SK-N-SH (cell line): ENCODE measurements at regions not wholly inside any gene's neighbourhood (a gene's known extent, or its start where the extent isn't known, plus 50 kb on each side); places are given as distances from the start of the nearest gene placed in this dataset.

Experiments used
- CTCF ChIA-PET: fragments of 300-600, 350-600 bp; formaldehyde crosslinking; extraction: SDS; loops from one replicate; lab custom pipeline; 2021; lab: Yijun Ruan, JAX
- POLR2A ChIA-PET: fragments of 350-600 bp; sonication (Branson Sonifier 250); formaldehyde crosslinking; extraction: SDS; loops from one replicate; lab custom pipeline; 2020; ENCODE audit warnings: antibody characterized with exemption, inconsistent platforms; lab: Yijun Ruan, JAX
- DNase-seq: peaks from one replicate; pipeline ENCODE4 v3.0.0; 2012
- H2AFZ ChIP-seq: fragments of 200-600 bp; sonication (generic); 2 replicates; pipeline ENCODE4 v1.8.1; 2016; ENCODE audit warnings: antibody characterized with exemption, mild to moderate bottlenecking, low read depth
- H3F3A ChIP-seq: fragments of 200-600 bp; sonication (generic); replicated peaks from 2 replicates; pipeline ENCODE3; 2016; ENCODE audit warnings: antibody characterized with exemption, mild to moderate bottlenecking; ENCODE audit not compliant: insufficient read depth
- H3K27ac ChIP-seq, 2 experiments: fragments of 200-500 bp in 1 of 2; fragments of 200-600 bp in 1 of 2; sonication (Bioruptor generic) in 1 of 2; sonication (generic), shearing (Covaris generic) in 1 of 2; 2 replicates each; pipeline versions ENCODE4 v1.5.1 to v1.6.1; 2014 to 2016; ENCODE audit warnings: low read depth in 2 of 2, inconsistent platforms in 1 of 2, low read length in 1 of 2, mild to moderate bottlenecking in 1 of 2, mixed read lengths in 1 of 2
- H3K27me3 ChIP-seq: fragments of 200-600 bp; sonication (generic), shearing (Covaris generic); 2 replicates; pipeline ENCODE4 v1.6.1; 2016; ENCODE audit warnings: mixed run types; ENCODE audit not compliant: insufficient read depth
- H3K36me3 ChIP-seq, 2 experiments: fragments of 200-500 bp in 1 of 2; fragments of 200-600 bp in 1 of 2; sonication (Bioruptor generic) in 1 of 2; sonication (generic) in 1 of 2; replicated peaks in 1 of 2; 2 replicates each; pipeline versions ENCODE3 to v1.5.1; 2014 to 2016; ENCODE audit warnings: low read length in 1 of 2, mild to moderate bottlenecking in 1 of 2; ENCODE audit not compliant: insufficient read depth in 2 of 2, control insufficient read depth in 1 of 2
- H3K4me1 ChIP-seq, 2 experiments: fragments of 200-500 bp in 1 of 2; fragments of 200-600 bp in 1 of 2; sonication (Bioruptor generic) in 1 of 2; sonication (generic), shearing (Covaris generic) in 1 of 2; 2 replicates each; pipeline versions ENCODE4 v1.5.1 to v1.6.1; 2014 to 2016; ENCODE audit warnings: low read depth in 1 of 2, low read length in 1 of 2, mixed run types in 1 of 2; ENCODE audit not compliant: insufficient read depth in 2 of 2, control insufficient read depth in 1 of 2
- H3K4me2 ChIP-seq: fragments of 200-600 bp; sonication (generic), shearing (Covaris generic); 2 replicates; pipeline ENCODE4 v1.6.1; 2017; ENCODE audit warnings: mixed run types
- H3K4me3 ChIP-seq, 2 experiments: fragments of 200-500 bp in 1 of 2; fragments of 200-600 bp in 1 of 2; sonication (Bioruptor generic) in 1 of 2; sonication (generic), shearing (Covaris generic) in 1 of 2; 2 replicates each; pipeline versions ENCODE4 v1.5.1 to v1.8.1; 2014 to 2016; ENCODE audit warnings: low read depth in 2 of 2, inconsistent platforms in 1 of 2, low read length in 1 of 2, mild to moderate bottlenecking in 1 of 2, mixed read lengths in 1 of 2, moderate library complexity in 1 of 2
- H3K79me2 ChIP-seq: fragments of 200-600 bp; sonication (generic); 2 replicates; pipeline ENCODE4 v1.8.1; 2017; ENCODE audit warnings: mild to moderate bottlenecking; ENCODE audit not compliant: insufficient read depth
- H3K9ac ChIP-seq: fragments of 200-600 bp; sonication (generic); 2 replicates; pipeline ENCODE4 v1.6.1; 2017; ENCODE audit warnings: mixed run types
- H3K9me2 ChIP-seq: fragments of 200-600 bp; sonication (generic); 2 replicates; pipeline ENCODE4 v1.6.1; 2017; ENCODE audit warnings: mixed run types
- H3K9me3 ChIP-seq: fragments of 200-600 bp; sonication (generic); 2 replicates; pipeline ENCODE4 v1.6.1; 2017; ENCODE audit warnings: mixed run types, mild to moderate bottlenecking, moderate library complexity
- H4K20me1 ChIP-seq: fragments of 200-600 bp; sonication (generic); 2 replicates; pipeline ENCODE4 v1.6.1; 2017; ENCODE audit warnings: mild to moderate bottlenecking, mixed run types; ENCODE audit not compliant: insufficient read depth
- CHD2 ChIP-seq: fragments of 150-350 bp; IDR thresholded peaks from 2 replicates; pipeline ENCODE4 v1.6.1; 2018; ENCODE audit warnings: low read length; ENCODE audit not compliant: partially characterized antibody
- EP300 ChIP-seq, 2 experiments: IDR thresholded peaks; 2 replicates each; pipeline versions ENCODE4 v1.4.0 to v1.6.1; 2012; ENCODE audit warnings: borderline replicate concordance in 1 of 2, low read depth in 1 of 2, low read length in 1 of 2
- FOSL2 ChIP-seq: IDR thresholded peaks from 2 replicates; pipeline ENCODE4 v1.4.0; 2012; ENCODE audit warnings: low read depth, mild to moderate bottlenecking, moderate library complexity, borderline replicate concordance
- MAX ChIP-seq: IDR thresholded peaks from 2 replicates; pipeline ENCODE4 v1.4.0; 2012; ENCODE audit warnings: low read depth
- MXI1 ChIP-seq: IDR thresholded peaks from 2 replicates; pipeline ENCODE4 v1.6.1; 2012; ENCODE audit warnings: mild to moderate bottlenecking, low read depth, low read length, improper control_type of control experiment
- POLR2AphosphoS5 ChIP-seq: IDR thresholded peaks from 2 replicates; pipeline ENCODE4 v1.6.1; 2012; ENCODE audit warnings: low read depth, low read length
- RCOR1 ChIP-seq: fragments of 150-350 bp; IDR thresholded peaks from 2 replicates; pipeline ENCODE4 v1.6.1; 2017; ENCODE audit warnings: antibody characterized with exemption, low read length
- RFX5 ChIP-seq: IDR thresholded peaks from 2 replicates; pipeline ENCODE4 v1.6.1; 2012; ENCODE audit warnings: mild to moderate bottlenecking, improper control_type of control experiment, low read length
- SIN3A ChIP-seq: IDR thresholded peaks from 2 replicates; pipeline ENCODE4 v1.6.1; 2012; ENCODE audit warnings: low read depth, mild to moderate bottlenecking, low read length, moderate library complexity, borderline replicate concordance
- TAF1 ChIP-seq: IDR thresholded peaks from 2 replicates; pipeline ENCODE4 v1.6.1; 2012; ENCODE audit warnings: low read depth, mild to moderate bottlenecking, low read length, moderate library complexity, borderline replicate concordance
- TEAD4 ChIP-seq: IDR thresholded peaks from 2 replicates; pipeline ENCODE4 v1.4.0; 2012; ENCODE audit warnings: mild to moderate bottlenecking, borderline replicate concordance; ENCODE audit not compliant: insufficient read depth
- WGBS: methylation state at CpG from one replicate; pipeline ENCODE4 v1.1.6; 2017; ENCODE audit warnings: low lambda C conversion rate; 5-methylcytosine and 5-hydroxymethylcytosine counted together
- TF ChIP-seq, protein P1 (sequence below): IDR thresholded peaks from 2 replicates; pipeline ENCODE4 v1.6.1; 2012; ENCODE audit warnings: mild to moderate bottlenecking, low read depth, low read length, moderate library complexity
- TF ChIP-seq, protein P2 (sequence below): fragments of 150-350 bp; IDR thresholded peaks from 2 replicates; pipeline ENCODE4 v1.6.1; 2016; ENCODE audit warnings: mild to moderate bottlenecking, low read depth, low read length
- TF ChIP-seq, protein P3 (sequence below): IDR thresholded peaks from 2 replicates; pipeline ENCODE4 v1.4.0; 2012; ENCODE audit warnings: low read depth, borderline replicate concordance

DNA sequence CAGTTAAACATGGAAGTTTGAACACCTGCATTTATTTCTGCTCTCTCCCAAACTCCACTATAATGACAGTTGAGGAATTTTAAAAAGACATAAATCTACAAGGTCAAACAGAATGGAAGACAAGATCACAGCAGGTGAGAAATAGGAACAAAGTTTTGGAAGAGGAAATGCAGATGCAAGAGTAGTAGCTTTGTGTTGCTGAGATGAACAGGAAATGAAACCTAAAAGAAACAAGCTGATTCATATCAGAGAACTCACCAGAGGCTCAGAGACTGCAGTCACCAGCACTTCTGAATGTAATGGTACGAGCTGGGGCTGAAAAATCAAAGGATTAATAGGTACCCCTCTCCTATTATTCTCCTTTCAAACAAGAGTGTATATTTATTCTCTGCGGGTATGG is 459.9 kb downstream of the RAP2B start:
- H3K36me3 ChIP-seq = no peaks in the 10 kb centered on the region
- H3K79me2 ChIP-seq = no peaks in the 10 kb centered on the region
- DNase-seq = no peak
- H3K27ac ChIP-seq = no peak overlapping the region
- no peak overlapping the region for H3K4me2 ChIP-seq
- peaks cover 3% of the 10 kb centered on the region; the same call in 1 of the 2 replicates for H3K9me3 ChIP-seq
- WGBS = 25% methylated on average over 2 of the region's 2 CpGs
- CTCF ChIA-PET = no interaction called here
- no peaks in the 10 kb centered on the region for H4K20me1 ChIP-seq
- H3K9ac ChIP-seq = no peak overlapping the region
- no peaks in the 10 kb centered on the region for H3K27me3 ChIP-seq
- H3K9me2 ChIP-seq = no peaks in the 10 kb centered on the region
- TF ChIP-seq TEAD4 (no peak), EP300 (IDR thresholded peaks at IDR 0.05; ENCODE audit: borderline replicate concordance in 1 of 2, low read depth in 1 of 2, low read length in 1 of 2) (no peak), CHD2 (no peak), POLR2AphosphoS5 (no peak), RFX5 (no peak), TAF1 (no peak), MAX (no peak), MXI1 (no peak), SIN3A (no peak), RCOR1 (no peak), FOSL2 (no peak)
- TF ChIP-seq, protein P1, sequence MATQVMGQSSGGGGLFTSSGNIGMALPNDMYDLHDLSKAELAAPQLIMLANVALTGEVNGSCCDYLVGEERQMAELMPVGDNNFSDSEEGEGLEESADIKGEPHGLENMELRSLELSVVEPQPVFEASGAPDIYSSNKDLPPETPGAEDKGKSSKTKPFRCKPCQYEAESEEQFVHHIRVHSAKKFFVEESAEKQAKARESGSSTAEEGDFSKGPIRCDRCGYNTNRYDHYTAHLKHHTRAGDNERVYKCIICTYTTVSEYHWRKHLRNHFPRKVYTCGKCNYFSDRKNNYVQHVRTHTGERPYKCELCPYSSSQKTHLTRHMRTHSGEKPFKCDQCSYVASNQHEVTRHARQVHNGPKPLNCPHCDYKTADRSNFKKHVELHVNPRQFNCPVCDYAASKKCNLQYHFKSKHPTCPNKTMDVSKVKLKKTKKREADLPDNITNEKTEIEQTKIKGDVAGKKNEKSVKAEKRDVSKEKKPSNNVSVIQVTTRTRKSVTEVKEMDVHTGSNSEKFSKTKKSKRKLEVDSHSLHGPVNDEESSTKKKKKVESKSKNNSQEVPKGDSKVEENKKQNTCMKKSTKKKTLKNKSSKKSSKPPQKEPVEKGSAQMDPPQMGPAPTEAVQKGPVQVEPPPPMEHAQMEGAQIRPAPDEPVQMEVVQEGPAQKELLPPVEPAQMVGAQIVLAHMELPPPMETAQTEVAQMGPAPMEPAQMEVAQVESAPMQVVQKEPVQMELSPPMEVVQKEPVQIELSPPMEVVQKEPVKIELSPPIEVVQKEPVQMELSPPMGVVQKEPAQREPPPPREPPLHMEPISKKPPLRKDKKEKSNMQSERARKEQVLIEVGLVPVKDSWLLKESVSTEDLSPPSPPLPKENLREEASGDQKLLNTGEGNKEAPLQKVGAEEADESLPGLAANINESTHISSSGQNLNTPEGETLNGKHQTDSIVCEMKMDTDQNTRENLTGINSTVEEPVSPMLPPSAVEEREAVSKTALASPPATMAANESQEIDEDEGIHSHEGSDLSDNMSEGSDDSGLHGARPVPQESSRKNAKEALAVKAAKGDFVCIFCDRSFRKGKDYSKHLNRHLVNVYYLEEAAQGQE = no peak
- TF ChIP-seq, protein P2, sequence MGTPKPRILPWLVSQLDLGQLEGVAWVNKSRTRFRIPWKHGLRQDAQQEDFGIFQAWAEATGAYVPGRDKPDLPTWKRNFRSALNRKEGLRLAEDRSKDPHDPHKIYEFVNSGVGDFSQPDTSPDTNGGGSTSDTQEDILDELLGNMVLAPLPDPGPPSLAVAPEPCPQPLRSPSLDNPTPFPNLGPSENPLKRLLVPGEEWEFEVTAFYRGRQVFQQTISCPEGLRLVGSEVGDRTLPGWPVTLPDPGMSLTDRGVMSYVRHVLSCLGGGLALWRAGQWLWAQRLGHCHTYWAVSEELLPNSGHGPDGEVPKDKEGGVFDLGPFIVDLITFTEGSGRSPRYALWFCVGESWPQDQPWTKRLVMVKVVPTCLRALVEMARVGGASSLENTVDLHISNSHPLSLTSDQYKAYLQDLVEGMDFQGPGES = no peak
- TF ChIP-seq, protein P3, sequence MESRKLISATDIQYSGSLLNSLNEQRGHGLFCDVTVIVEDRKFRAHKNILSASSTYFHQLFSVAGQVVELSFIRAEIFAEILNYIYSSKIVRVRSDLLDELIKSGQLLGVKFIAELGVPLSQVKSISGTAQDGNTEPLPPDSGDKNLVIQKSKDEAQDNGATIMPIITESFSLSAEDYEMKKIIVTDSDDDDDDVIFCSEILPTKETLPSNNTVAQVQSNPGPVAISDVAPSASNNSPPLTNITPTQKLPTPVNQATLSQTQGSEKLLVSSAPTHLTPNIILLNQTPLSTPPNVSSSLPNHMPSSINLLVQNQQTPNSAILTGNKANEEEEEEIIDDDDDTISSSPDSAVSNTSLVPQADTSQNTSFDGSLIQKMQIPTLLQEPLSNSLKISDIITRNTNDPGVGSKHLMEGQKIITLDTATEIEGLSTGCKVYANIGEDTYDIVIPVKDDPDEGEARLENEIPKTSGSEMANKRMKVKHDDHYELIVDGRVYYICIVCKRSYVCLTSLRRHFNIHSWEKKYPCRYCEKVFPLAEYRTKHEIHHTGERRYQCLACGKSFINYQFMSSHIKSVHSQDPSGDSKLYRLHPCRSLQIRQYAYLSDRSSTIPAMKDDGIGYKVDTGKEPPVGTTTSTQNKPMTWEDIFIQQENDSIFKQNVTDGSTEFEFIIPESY = no peak
- no peak overlapping the region for H3K4me3 ChIP-seq
- H3K4me1 ChIP-seq = no peaks in the 10 kb centered on the region
- H2AFZ ChIP-seq = peak overlapping the region; percentile 30; the same call in 1 of the 2 replicates
- POLR2A ChIA-PET = no interaction called here
- H3F3A ChIP-seq = no peaks in the 10 kb centered on the region
